Trophoblast cell (in vitro differentiated cells and primary cell): ENCODE measurements at regions not wholly inside any gene's neighbourhood (a gene's known extent, or its start where the extent isn't known, plus 50 kb on each side); places are given as distances from the start of the nearest gene placed in this dataset.

Source experiments
- DNase-seq, 2 donors: peaks; one replicate each; pipeline ENCODE4 v3.0.0-alpha.2; 2016
- H2AFZ ChIP-seq: 2 replicates; pipeline ENCODE4 v1.6.1; 2013; ENCODE audit warnings: low read length, moderate library complexity, mild to moderate bottlenecking; ENCODE audit not compliant: insufficient read depth, poor library complexity
- H2AK5ac ChIP-seq: 2 replicates; pipeline ENCODE4 v1.6.1; 2013; ENCODE audit warnings: mild to moderate bottlenecking, low read length
- H2BK120ac ChIP-seq: 2 replicates; pipeline ENCODE4 v1.6.1; 2013; ENCODE audit warnings: low read length, mild to moderate bottlenecking, moderate library complexity; ENCODE audit not compliant: insufficient read depth, poor library complexity
- H2BK12ac ChIP-seq: 2 replicates; pipeline ENCODE4 v1.6.1; 2013; ENCODE audit warnings: mild to moderate bottlenecking, low read length, moderate library complexity
- H2BK5ac ChIP-seq: 2 replicates; pipeline ENCODE4 v1.6.1; 2013; ENCODE audit warnings: low read length, low read depth, moderate library complexity, mild to moderate bottlenecking; ENCODE audit not compliant: poor library complexity
- H3K14ac ChIP-seq: 2 replicates; pipeline ENCODE4 v1.6.1; 2013; ENCODE audit warnings: mild to moderate bottlenecking, low read length
- H3K18ac ChIP-seq: 2 replicates; pipeline ENCODE4 v1.6.1; 2013; ENCODE audit warnings: mild to moderate bottlenecking, low read length
- H3K23ac ChIP-seq: 2 replicates; pipeline ENCODE4 v1.6.1; 2013; ENCODE audit warnings: low read length
- H3K27ac ChIP-seq: 2 replicates; pipeline ENCODE4 v1.5.1; 2013; ENCODE audit warnings: low read depth, mild to moderate bottlenecking, inconsistent platforms, low read length, moderate library complexity
- H3K27me3 ChIP-seq: 2 replicates; pipeline ENCODE4 v1.6.1; 2013; ENCODE audit warnings: inconsistent platforms, mild to moderate bottlenecking, low read length, moderate library complexity; ENCODE audit not compliant: insufficient read depth
- H3K36me3 ChIP-seq, 2 experiments: 1 replicate in 1 of 2; 2 replicates in 1 of 2; pipeline ENCODE4 v1.6.1; 2013; ENCODE audit warnings: low read length in 2 of 2, mild to moderate bottlenecking in 2 of 2, moderate library complexity in 1 of 2; ENCODE audit not compliant: insufficient read depth in 2 of 2, control insufficient read depth in 1 of 2
- H3K4ac ChIP-seq: 2 replicates; pipeline ENCODE4 v1.6.1; 2013; ENCODE audit warnings: low read depth, mild to moderate bottlenecking, low read length, moderate library complexity
- H3K4me1 ChIP-seq, 2 experiments: 1 replicate in 1 of 2; 2 replicates in 1 of 2; pipeline ENCODE4 v1.6.1; 2013; ENCODE audit warnings: low read length in 2 of 2, mild to moderate bottlenecking in 2 of 2, moderate library complexity in 1 of 2; ENCODE audit not compliant: insufficient read depth in 2 of 2, control insufficient read depth in 1 of 2
- H3K4me2 ChIP-seq: 2 replicates; pipeline ENCODE4 v1.6.1; 2013; ENCODE audit warnings: inconsistent platforms, mild to moderate bottlenecking, low read length, moderate library complexity
- H3K4me3 ChIP-seq: 2 replicates; pipeline ENCODE4 v1.5.1; 2013; ENCODE audit warnings: mild to moderate bottlenecking, low read depth, low read length, inconsistent platforms
- H3K79me1 ChIP-seq: one replicate; pipeline ENCODE4 v1.6.1; 2013; ENCODE audit warnings: low read length
- H3K79me2 ChIP-seq: 2 replicates; pipeline ENCODE4 v1.6.1; 2013; ENCODE audit warnings: low read length, mild to moderate bottlenecking; ENCODE audit not compliant: control insufficient read depth, insufficient read depth, poor library complexity
- H3K9ac ChIP-seq: 2 replicates; pipeline ENCODE4 v1.6.1; 2013; ENCODE audit warnings: mild to moderate bottlenecking, low read length
- H3K9me3 ChIP-seq: 2 replicates; pipeline ENCODE4 v1.6.1; 2013; ENCODE audit warnings: low read depth, mild to moderate bottlenecking, control low read depth, inconsistent platforms, low read length; ENCODE audit not compliant: insufficient read depth
- H4K12ac ChIP-seq: 2 replicates; pipeline ENCODE4 v1.6.1; 2013; ENCODE audit warnings: low read depth, mild to moderate bottlenecking, low read length, moderate library complexity
- H4K8ac ChIP-seq: 2 replicates; pipeline ENCODE4 v1.6.1; 2013; ENCODE audit warnings: low read depth, mild to moderate bottlenecking, low read length, moderate library complexity
- H4K91ac ChIP-seq: one replicate; pipeline ENCODE4 v1.6.1; 2013; ENCODE audit warnings: low read depth, mild to moderate bottlenecking, low read length, moderate library complexity
- whole genome bisulfite sequencing: extraction: QIAGEN DNeasy Blood & Tissue Kit; methylation state at CpG from one replicate; pipeline ENCODE4 v1.1.7; 2013; ENCODE audit warnings: missing lambda C conversion rate; ENCODE audit not compliant: insufficient read length, insufficient coverage; ENCODE audit errors: extremely low coverage; 5-methylcytosine and 5-hydroxymethylcytosine counted together

- no peak overlapping the region for H2AK5ac ChIP-seq
- H4K12ac ChIP-seq: no peak overlapping the region
- H4K8ac ChIP-seq: no peak overlapping the region
- no peaks in the 10 kb centered on the region for H3K27me3 ChIP-seq
- H3K27ac ChIP-seq: no peak overlapping the region
- no peak overlapping the region for H3K18ac ChIP-seq
- no peaks in the 10 kb centered on the region for H3K79me2 ChIP-seq
- peak overlapping the region; percentile 94 for H2BK12ac ChIP-seq
- peaks cover 16 to 18% of the 10 kb centered on the region in 2 experiments for H3K4me1 ChIP-seq
- H2AFZ ChIP-seq: no peak overlapping the region
- H2BK5ac ChIP-seq: peak overlapping the region; percentile 36
- H3K9me3 ChIP-seq: no peaks in the 10 kb centered on the region
- WGBS: no CpG with 5 or more reads among the region's 5 CpGs
- no peak for DNase-seq
- peak overlapping the region; percentile 75 for H4K91ac ChIP-seq
- H3K79me1 ChIP-seq: peaks cover 14% of the 10 kb centered on the region
- peak overlapping the region; percentile 86 for H2BK120ac ChIP-seq
- no peak overlapping the region for H3K14ac ChIP-seq
- no peak overlapping the region for H3K4ac ChIP-seq
- no peak overlapping the region for H3K9ac ChIP-seq
- H3K4me2 ChIP-seq: no peak overlapping the region
- H3K4me3 ChIP-seq: no peak overlapping the region
- no peak overlapping the region for H3K23ac ChIP-seq
- H3K36me3 ChIP-seq: no peaks in the 10 kb centered on the region
Observed at GRCh38 chr9:134591573-134591981, 50.0 kb upstream of the COL5A1 start.
